OCI-LY1 (cell line): ENCODE measurements at regions not wholly inside any gene's neighbourhood (a gene's known extent, or its start where the extent isn't known, plus 50 kb on each side); places are given as distances from the start of the nearest gene placed in this dataset.

Source experiments
- CTCF ChIP-seq: fragments of 200-600 bp; sonication (generic), shearing (Covaris generic); IDR thresholded peaks from 2 replicates; pipeline ENCODE4 v1.5.1; 2017; ENCODE audit warnings: mild to moderate bottlenecking, antibody characterized with exemption, low read length, moderate library complexity, mixed read lengths
- EZH2 ChIP-seq: fragments of 200-600 bp; sonication (generic), shearing (Covaris generic); IDR thresholded peaks from 2 replicates; pipeline ENCODE4 v1.8.0; 2017; ENCODE audit warnings: borderline replicate concordance, mixed run types, mild to moderate bottlenecking, antibody characterized with exemption, low read length, moderate library complexity, mixed read lengths

GRCh38 chr2:236946871-236947270, 138.8 kb upstream of the COPS8 start:
- TF ChIP-seq CTCF (no peak), EZH2 (no peak)
